ENCODE measurements at regions not wholly inside any gene's neighbourhood (a gene's known extent, or its start where the extent isn't known, plus 50 kb on each side); places are given as distances from the start of the nearest gene placed in this dataset.
"Not testable (repeated sequence)": the region's sequence is repeated elsewhere in the genome, so short reads cannot be mapped to it uniquely, and the experiment has no call there.

DNA sequence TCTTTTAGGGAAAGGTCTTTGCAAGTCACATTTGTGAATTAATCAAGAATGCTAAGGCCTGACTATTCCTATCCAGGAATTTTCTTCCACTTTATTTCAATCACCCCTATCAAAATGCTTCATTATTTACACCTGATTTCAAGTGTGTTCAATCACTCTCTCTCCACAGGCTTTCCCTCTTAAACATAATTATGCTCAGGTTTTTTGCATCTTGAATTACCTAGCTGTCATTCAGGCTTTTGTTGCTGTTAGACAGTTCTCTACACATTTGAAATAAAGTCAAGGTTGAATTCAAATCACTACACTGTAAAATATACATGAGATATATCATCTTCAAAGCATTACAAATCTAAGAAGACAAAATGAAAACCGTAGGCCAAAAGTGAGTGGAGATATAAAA, 941.3 kb upstream of the SLITRK1 start:
- DNase-seq: no peak

DNA sequence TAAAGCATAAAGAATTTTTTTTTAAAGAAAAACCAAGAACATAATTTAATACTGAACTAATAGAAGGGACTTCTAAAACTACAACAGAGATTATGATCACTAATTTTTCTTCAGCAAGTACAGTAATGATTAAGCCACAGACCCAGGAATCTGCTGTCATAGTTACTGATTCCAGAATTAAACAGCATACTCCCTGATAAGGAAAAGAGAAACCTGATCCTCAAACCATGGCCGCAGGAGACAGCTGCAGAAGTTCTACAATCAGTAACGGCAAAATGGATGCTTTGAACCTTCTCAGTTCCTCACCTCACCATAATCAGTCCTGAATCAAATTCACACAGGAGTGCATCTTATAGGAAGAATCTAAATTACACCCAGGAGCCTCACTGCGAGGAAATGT, 939.0 kb upstream of the SLITRK1 start:
- DNase-seq: peak; percentile 88

DNA sequence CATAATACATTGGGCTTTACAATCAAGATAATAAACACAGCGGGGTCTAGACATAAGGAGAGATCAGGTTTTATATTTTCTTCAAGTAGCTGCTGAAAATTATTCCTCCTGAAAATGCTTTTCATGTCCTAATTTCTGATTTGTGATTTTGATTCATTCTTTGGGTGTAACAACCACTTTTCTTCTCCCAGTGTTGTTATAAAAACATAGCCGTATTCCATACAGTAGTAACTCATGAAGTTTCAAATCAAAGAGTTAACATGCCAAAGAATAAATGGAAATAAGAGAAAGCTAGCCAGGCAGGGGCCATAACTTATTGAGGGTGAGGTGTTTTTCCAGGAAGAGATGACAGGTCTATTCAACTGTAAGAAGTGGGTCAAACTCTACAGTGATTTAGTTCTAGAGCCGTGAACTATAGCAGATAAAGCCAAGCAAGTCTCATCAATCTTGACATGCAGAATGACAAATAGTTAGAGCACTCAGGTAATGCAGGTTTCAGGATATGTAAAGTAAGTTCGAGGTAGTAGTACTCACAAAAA, 934.4 kb upstream of the SLITRK1 start:
- DNase-seq: no peak

DNA sequence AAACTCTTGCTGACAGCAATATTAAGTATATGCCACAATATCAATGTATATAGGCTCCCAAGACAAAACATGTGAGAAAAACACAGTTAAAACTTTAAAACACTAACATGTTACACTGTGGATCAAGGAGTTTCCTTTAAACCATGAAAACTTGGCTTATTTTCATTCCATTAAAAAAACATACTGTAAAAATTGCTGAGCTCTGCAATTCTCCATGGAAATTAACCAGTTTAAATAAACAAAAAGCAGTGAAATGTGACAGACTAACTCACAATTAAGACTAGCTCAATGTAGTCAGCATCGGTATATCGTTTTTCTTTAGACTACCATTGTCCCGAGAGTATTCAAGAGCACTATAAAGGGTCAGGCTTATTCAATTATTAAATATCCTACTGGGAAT, 930.5 kb upstream of the SLITRK1 start:
- DNase-seq: no peak

DNA sequence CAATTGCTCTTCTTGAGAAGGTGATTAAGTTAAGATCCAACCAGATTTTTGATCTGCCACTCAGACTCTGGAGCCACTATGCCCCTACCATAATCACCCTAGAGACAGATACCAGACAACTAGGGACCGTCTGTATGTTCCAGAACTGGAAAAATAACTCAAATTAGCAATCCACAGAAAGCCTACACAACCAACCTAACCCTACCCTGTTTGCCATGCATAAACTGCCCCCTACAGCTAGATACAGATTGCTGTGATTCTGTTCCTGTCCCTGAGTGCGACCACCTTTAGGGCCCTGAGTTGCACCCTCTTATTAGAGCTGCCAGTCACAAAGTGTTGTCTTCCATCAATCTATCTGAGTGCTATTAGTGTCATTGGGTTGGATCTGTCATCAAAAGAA, 929.8 kb upstream of the SLITRK1 start:
- no peak for DNase-seq

DNA sequence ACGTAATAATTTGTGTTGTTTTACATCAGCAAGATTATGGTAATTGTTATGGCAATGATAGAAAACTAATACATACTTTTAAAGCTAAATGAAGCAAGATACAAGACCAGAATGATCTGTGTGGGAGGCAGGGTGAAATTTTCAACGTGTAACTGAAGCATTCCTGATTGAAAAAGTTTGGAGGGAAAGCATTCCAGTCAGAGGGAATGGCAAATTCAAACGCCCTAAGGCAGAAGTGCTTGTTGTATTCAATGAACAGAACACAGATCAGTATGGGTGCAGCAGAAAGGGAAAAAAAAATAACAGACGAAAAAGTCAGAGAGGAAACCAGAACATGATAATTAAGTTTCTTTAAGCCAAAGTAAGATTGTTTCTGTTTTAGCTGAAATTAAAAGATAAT, 928.5 kb upstream of the SLITRK1 start:
- DNase-seq: no peak

DNA sequence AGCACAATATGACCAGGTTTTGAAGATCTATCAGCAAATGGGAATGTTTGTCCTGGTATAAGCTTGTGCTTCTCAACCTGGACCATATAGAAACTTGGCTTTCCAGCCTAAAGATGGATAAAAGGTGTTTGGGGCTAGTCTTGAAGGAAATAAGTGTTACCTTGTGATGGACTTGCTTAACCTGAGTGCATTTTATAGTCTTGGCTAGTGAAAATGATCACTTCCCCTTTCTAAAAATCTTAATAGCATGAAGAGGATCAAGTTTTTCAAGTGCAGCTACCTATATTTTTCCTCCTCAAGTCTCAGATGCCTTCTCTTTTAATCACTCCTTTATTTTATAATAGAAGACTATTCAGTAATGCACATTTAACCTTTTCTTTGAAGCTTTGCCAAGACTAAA, 919.8 kb upstream of the SLITRK1 start:
- DNase-seq: no peak

DNA sequence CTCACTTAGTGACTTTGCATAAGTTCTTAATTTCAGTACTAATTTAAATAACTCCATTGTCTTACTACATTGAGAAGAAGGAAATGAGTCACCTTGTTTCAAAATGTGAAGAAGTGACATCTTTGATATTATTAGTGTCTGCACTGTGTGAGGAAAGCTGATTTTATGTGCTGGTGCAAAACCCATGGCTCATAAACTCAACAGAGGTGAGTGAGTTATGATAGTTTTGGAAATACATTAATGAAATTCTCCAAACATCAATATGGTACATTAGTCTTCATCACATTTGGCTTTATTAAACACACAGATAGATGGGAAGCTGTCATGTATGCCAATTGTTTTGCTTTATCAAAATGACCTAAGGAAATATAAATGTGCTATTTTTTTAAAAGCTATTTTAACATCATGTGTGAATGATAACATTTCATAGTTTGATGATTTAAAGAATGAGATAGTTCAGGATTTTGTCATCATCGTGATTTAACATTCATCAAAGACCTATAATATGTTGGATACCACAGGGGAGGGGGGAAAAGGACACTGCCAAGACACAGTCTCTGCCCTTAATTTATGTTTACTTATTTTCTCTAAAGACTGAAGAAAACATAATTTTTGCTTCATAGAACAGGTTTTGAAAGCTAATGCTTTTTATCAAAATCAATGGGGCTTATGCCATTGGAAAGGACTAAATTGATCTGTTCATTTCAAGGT, 902.3 kb upstream of the SLITRK1 start:
- DNase-seq: no peak

DNA sequence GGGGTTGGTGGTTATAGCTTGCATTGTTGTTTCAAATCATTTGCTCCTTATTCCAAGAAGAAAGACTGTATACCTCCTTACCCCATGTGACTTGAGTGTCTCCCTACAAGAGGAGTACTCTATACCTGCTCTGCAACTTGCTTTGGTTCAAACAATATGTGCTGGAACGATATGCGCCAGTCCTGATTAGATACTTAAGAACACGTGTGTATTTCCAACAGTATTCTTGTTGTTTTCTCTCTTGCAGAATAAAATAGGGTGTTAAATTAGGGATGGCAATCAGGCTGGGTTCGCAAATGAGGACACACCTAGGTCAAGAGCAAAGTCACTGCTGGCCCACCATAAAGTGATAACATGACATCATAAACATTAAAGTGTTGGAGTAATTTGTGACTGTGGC, 895.0 kb upstream of the SLITRK1 start:
- DNase-seq: no peak

DNA sequence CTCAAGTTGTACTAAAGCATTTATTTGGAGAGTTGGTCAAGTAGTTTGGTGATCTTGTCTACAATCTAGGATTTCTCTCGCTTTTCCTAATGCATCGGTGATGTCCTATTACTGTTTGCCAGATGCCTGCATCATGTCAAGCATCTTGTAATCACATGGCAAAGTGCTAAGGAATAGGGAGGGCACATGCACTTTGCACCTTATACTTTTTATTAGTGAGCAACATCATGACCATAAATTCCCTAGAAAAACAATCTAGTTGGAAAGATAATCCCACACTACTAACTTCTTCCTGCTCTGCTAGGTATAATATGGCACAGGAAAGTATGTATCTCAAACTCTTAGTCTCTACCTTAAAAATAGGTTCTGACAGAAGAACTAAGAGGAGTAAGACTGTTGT, 894.3 kb upstream of the SLITRK1 start:
- DNase-seq: no peak

DNA sequence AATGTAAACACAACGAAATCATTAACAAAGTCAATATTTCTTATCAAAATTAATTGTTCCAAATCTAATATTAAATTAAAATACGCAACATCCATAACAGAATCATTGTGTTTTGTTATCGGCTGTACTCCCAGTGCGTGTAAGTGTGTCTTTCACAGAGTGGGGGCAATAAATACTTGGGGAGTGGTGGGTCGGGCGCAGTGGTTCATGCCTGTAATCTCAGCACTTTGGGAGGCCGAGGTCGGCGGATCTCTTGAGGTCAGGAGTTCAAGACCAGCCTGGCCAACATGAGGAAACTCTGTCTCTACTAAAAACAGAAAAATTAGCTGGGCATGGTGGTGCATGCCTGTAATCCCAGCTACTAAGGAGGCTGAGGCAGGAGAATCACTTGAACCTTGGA, 893.6 kb upstream of the SLITRK1 start:
- DNase-seq: not testable (repeated sequence)

DNA sequence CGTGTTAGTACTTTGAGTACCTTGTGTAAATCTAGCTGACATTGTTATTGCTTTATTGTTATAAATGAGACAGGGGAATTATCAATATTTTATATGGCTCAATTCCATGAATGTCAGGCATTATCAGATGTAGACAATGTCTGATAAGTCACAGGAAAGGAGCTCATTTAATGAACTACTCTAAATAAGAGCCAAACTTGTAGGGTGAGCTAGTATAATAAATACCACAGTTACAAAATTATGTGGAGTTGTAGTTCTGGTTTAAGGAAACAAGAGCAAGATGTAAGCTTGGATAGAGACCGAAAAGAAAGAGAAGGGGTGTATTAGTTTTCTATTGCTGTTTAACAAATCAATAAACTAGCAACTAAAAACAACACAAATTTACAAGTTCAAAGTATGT, 891.8 kb upstream of the SLITRK1 start:
- no peak for DNase-seq

DNA sequence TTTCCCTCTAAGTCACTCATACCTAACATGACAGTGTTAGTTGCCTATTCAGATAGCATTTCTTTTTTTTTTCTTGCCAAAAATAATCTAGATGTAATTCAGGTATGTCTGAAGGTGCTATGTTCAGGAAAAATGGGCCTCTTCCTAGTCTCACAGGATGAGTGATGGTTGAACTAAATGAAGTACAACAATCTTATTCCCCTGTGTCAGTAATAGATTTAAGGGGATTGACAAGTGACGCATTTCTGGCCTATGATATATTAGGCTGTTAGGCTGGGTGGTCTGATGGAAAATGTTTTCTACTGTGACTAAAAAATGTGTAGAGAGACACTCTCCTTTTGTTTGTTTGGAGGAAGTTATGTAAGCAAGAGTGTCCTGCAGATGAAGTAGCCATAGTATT, 878.7 kb upstream of the SLITRK1 start:
- DNase-seq: no peak

DNA sequence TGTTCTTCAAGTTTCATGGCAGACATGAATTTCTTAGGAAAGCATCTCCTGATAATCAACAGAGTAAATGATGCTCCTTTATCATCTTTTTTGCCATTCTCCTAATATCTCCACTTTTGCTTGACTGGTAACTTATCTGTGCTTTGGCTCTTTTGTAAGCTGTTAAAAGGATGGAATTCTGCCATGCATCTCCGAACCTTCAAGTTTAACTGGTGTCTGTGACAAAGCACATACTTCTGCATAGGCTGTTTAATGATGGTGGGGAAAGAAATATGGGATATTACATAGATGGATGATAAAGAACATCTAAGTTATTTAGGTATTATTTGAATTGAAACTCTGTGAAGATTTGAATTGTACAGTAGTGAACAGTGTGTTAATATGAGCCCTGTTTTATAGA, 866.9 kb upstream of the SLITRK1 start:
- DNase-seq: no peak

DNA sequence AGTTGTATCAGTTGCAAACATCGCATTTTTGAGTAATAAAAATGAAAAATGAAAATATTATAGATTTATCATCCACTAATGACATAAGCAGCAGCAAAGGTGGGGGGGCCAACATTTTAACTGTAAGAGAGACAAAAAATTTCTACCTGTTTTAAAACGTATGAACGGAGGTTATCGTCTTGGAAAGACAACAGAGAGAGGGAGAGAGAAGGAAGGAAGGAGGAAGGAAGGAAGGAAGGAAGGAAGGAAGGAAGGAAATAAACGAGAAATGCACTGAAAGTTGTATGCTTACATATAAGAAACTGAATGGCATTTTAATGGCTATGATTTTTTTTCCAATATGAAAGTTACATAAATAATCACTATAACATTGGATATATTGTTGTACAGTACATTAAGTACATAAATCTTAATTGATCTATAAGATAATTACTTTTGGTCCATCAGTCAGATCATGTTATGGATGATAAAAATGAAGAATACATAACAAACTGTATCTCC, 862.8 kb upstream of the SLITRK1 start:
- no peak for DNase-seq

DNA sequence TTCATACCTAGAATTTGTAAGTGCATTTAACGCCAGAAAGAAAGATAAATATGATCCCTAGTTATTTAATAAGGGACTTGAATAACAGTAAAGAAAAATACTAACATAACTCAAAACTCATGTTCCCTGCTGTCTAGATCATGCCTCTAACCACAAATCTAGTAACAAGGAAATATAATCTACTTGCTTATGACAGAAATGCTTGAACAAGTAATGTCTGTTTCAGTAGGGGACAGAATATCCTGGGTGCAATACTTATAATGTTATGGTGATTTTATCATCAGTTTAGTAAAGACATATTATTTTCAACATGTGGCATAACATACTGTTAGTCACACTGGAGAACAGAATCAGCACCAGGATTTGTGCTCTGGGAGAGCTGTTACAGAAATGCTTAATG, 861.9 kb upstream of the SLITRK1 start:
- DNase-seq: no peak

DNA sequence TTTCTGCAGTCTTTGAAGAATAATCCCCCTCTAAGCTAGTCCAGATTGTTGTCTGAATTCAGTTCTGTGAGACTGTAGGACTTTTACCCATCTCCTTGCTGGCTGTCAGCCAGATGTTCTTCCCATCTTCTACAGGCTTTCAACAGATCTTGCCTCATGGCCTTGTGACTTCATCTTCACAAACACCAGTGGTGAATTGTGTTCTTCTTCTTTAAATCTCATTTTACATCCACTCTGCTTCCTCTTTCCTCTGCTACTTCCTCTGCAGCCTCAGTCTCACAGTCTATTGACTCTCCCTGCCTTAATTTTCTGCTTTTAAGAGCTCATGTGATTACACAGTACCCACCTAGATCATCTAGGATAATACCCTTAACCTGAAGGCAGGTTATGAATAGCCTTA, 859.0 kb upstream of the SLITRK1 start:
- DNase-seq: no peak

DNA sequence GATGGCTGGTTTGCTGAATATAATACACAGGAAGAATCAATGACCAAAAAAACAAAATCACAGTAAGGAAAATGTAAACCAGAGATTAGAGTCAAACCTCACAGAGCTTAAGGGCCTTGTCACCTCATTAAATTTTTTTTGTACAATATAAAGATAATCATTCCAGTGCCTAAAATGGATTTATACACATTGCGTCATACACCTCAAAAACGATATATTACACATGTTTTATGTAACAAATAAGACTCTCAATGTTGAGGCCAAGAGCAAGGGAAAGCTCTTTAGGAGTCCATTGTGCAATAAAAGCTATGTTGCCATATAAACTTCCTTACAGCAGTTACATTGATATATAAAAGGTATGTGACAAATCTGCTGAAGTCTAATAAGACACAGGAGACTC, 856.7 kb upstream of the SLITRK1 start:
- no peak for DNase-seq

DNA sequence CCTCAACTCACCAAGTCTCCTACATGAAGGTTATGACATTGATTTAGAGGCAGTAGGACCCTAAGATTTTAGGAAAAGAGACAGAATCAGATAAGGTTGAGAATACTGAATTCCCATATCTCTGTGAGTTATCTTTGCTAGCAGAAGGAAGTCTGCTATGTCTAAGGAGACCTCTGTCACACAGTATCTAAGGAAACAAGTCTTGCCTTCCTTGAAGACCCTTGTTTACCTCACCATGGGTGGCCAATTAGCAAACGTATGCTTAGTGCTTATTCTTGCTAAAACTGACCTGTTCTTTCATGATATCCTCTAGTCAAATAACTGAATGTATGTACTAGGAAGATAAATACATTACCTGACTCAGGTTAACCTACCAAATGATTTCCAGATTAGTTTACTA, 855.4 kb upstream of the SLITRK1 start:
- DNase-seq: no peak

DNA sequence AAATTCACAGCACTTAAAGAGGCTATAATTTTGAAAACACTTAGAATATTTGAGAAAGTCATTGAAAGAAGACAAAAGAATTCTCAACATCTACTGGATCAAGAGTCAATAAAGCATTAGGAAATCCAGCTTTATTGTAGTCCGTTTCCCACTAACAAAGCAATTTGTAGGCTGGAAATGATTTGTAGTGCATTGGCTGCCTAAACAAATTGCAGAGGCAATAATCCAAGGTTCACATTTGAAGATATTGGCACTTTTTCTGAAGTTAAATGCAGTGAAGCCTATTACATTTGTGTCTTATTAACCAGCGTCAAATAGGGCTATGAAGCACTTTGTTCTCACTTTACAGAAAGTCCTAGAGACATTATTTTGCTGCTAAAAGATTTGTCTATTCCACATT, 848.1 kb upstream of the SLITRK1 start:
- DNase-seq: no peak

DNA sequence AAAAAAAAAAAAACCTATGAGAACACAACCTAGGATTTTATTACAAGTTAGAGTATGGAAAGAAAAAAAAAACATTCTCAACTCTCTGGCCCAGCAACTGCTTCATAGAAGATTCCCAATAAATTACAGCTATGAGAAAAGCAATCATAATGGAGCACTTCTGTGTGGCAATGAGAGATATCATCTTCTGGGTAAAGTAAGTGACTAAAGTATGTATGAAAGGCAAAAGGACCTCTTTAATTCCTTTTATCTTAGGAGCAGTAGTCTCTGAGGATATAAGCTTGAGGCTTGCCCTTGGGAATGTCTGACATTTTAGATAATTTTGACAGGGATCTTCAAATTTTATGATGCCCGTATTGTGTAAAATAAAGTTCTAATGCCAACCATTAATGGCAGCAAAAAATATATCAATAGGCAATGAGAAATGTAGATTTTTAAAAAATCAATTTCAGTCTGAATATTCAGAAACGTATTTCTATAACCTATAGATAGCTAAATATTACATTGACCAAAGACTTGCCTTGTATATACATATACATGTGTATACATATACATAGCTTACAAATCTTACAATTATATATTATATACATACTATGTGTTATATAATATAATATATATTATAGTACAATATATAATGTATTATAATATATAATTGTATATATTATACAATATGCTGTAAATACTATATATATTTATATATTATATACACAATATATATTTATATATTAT, 823.9 kb upstream of the SLITRK1 start:
- no peak for DNase-seq

DNA sequence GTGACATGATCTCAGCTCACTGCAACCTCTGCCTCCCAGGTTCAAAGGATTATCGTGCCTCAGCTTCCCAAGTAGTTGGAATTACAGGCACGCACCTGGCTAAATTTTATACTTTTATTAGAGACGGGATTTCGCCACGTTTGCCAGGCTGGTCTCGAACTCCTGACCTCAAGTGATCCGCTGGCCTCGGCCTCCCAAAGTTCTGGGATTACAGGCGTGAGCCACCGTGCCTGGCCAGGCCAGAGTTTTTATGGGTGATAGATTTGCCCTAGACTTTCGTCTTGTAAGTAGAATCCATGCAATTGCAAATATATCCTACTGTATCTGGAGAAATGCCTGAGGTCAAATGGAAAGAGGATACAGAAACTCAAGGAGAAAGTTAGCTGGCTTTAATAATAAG, 819.9 kb upstream of the SLITRK1 start:
- no peak for DNase-seq

DNA sequence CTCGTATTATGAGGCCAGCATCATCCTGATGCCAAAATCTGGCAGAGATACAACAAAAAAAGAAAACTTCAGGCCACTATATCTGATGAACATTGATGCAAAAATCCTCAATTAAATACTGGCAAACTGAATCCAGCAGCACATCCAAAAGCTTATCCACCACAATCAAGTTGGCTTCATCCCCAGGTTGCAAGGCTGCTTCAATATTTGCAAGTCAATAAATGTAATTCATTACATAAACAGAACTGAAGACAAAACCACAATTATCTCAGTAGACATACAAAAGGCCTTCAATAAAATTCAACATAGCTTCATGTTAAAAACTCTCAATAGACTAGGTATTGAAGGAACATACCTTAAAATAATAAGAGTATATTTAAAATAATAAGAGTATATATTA, 815.3 kb upstream of the SLITRK1 start:
- peak; percentile 10 for DNase-seq

DNA sequence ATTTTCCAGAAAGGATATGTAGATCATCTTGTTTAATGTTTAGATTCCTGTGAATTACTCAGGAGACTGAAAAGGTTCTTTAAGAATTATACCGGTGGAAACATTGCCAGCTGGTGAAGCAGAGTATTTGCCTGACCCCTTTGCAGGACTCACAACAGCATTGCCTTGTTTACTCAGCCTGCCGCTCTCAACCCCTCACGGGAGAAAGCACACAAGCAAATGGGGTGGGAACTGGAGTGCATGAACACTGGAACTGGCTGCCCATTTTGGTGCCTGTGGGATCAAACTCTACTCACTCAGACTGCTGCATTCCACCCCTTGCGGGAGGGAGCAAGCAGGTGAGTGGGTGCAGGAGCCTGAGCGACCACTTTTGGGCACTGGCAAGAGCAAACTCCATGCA, 804.7 kb upstream of the SLITRK1 start:
- DNase-seq: no peak

DNA sequence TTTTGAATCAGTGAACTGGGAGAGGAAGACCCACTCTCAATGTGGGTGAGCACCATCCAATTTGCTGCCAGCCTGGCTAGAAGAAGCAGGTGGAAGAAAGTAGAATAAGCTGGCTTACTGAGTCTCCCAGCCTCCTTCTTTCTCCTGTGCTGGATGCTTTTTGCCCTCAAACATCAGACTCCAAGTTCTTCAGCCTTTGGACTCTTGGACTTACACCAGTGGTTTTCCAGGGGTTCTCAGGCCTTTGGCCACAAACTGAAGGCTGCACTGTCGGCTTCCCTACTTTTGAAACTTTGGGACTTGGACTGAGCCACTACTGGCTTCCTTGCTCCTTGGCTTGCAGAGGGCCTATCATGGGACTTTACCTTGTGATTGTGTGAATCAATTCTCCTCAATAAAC, 804.2 kb upstream of the SLITRK1 start:
- no peak for DNase-seq

Data from NCI-H146 (cell line).